HepG2 (cell line): ENCODE measurements at regions not wholly inside any gene's neighbourhood (a gene's known extent, or its start where the extent isn't known, plus 50 kb on each side); places are given as distances from the start of the nearest gene placed in this dataset.

Source experiments
- ATAC-seq: fragments of 200-7000 bp; cut with Tn5 transposase; 3 replicates; pipeline ENCODE4 v1.9.1; 2020; ENCODE audit warnings: mild to moderate bottlenecking, moderate library complexity
- BruUV-seq: library from RNA; stranded (reverse); fragments of 400-500 nt; replicated peaks from 2 replicates; lab custom pipeline; 2021; lab: Mats Ljungman, UMichigan
- CTCF ChIA-PET: fragments of 300-600 bp; formaldehyde crosslinking; extraction: SDS; loops from one replicate; lab custom pipeline; 2021; ENCODE audit warnings: low total read pairs, inconsistent platforms, low intra/inter-chr PET ratio; lab: Yijun Ruan, JAX
- POLR2A ChIA-PET: fragments of 350-600 bp; sonication (Branson Sonifier 250); formaldehyde crosslinking; loops from one replicate; lab custom pipeline; 2020; ENCODE audit warnings: antibody characterized with exemption, inconsistent platforms; lab: Yijun Ruan, JAX
- DNase-seq: peaks from one replicate; pipeline ENCODE4 v3.0.0-alpha.2; 2015; ENCODE audit warnings: low spot score
- FAIRE-seq: peaks from 3 replicates; lab custom pipeline; 2011; peaks lifted over from hg19 to GRCh38; lab: Jason Lieb, UNC
- H2AFZ ChIP-seq: one replicate; pipeline ENCODE4 v1.6.1; 2011; ENCODE audit warnings: low read length, inconsistent platforms
- H3K27ac ChIP-seq: fragments of 300-600 bp; 3 replicates; pipeline ENCODE4 v1.8.0; 2011; ENCODE audit warnings: mixed run types, mild to moderate bottlenecking, mixed read lengths, low read length, inconsistent platforms; ENCODE audit not compliant: insufficient read depth; ENCODE audit errors: extremely low read length
- H3K27me3 ChIP-seq, 2 experiments: fragments of 200-600 bp in 1 of 2; 2 replicates in 1 of 2; 3 replicates in 1 of 2; pipeline versions ENCODE4 v1.6.0 to v1.8.0; 2011; ENCODE audit warnings: low read length in 2 of 2, mild to moderate bottlenecking in 2 of 2, moderate library complexity in 2 of 2, inconsistent platforms in 1 of 2; ENCODE audit not compliant: insufficient read depth in 2 of 2, control insufficient read depth in 1 of 2
- H3K36me3 ChIP-seq, 2 experiments: fragments of 200-600 bp in 1 of 2; replicated peaks in 1 of 2; 2 replicates in 1 of 2; 3 replicates in 1 of 2; pipeline versions ENCODE4 v1.5.1 to v1.8.0; 2011; ENCODE audit warnings: low read length in 2 of 2, inconsistent platforms in 1 of 2; ENCODE audit not compliant: insufficient read depth in 2 of 2, control insufficient read depth in 1 of 2
- H3K4me1 ChIP-seq: 2 replicates; pipeline ENCODE4 v1.5.1; 2012; ENCODE audit warnings: low read length, inconsistent platforms; ENCODE audit not compliant: insufficient read depth
- H3K4me2 ChIP-seq: 2 replicates; pipeline ENCODE4 v1.6.0; 2011; ENCODE audit warnings: low read depth, low read length, inconsistent platforms
- H3K4me3 ChIP-seq, 3 experiments: fragments of 200-600 bp in 1 of 3; sonication (generic), shearing (Covaris generic) in 1 of 3; replicated peaks in 1 of 3; 2 replicates each; pipeline ENCODE4 v1.5.1; 2011 to 2016; ENCODE audit warnings: low read length in 3 of 3, inconsistent platforms in 2 of 3, low read depth in 2 of 3, mild to moderate bottlenecking in 2 of 3, control low read depth in 1 of 3, mixed read lengths in 1 of 3; ENCODE audit not compliant: insufficient read depth in 1 of 3
- H3K79me2 ChIP-seq: one replicate; pipeline ENCODE4 v1.6.1; 2011; ENCODE audit warnings: low read length, inconsistent platforms; ENCODE audit not compliant: insufficient read depth
- H3K9ac ChIP-seq: 2 replicates; pipeline ENCODE4 v1.6.0; 2011; ENCODE audit warnings: mild to moderate bottlenecking, low read depth, low read length, inconsistent platforms; ENCODE audit not compliant: insufficient read depth
- H3K9me3 ChIP-seq: 2 replicates; pipeline ENCODE4 v1.5.1; 2012; ENCODE audit warnings: mild to moderate bottlenecking, low read length
- H4K20me1 ChIP-seq: 2 replicates; pipeline ENCODE4 v1.6.0; 2011; ENCODE audit warnings: inconsistent platforms, mild to moderate bottlenecking, low read length, moderate library complexity; ENCODE audit not compliant: insufficient read depth
- ATF5 ChIP-seq: sonication (generic); formaldehyde crosslinking; IDR thresholded peaks from 2 replicates; pipeline ENCODE4 v1.4.0; 2020; ENCODE audit warnings: mild to moderate bottlenecking, low read depth, missing genetic modification reagents
- FOXO1 ChIP-seq: sonication (generic); formaldehyde crosslinking; IDR thresholded peaks from 2 replicates; pipeline ENCODE4 v1.4.0; 2020; ENCODE audit warnings: missing genetic modification reagents
- HDAC6 ChIP-seq: fragments of 200-600 bp; sonication (generic); IDR thresholded peaks from 2 replicates; pipeline ENCODE4 v1.7.0; 2017; ENCODE audit warnings: mild to moderate bottlenecking, antibody characterized with exemption, low read length, low read depth
- IRF1 ChIP-seq: sonication (generic); formaldehyde crosslinking; IDR thresholded peaks from 2 replicates; pipeline ENCODE4 v1.4.0; 2020; ENCODE audit warnings: low read depth, mild to moderate bottlenecking, missing genetic modification reagents
- LBX2 ChIP-seq: sonication (generic); formaldehyde crosslinking; IDR thresholded peaks from 2 replicates; pipeline ENCODE4 v1.5.0; 2020; ENCODE audit warnings: missing genetic modification reagents, mild to moderate bottlenecking, borderline replicate concordance
- LCORL ChIP-seq, 2 experiments: fragments of 450-650 bp in 1 of 2; sonication (generic) in 1 of 2; formaldehyde crosslinking in 1 of 2; IDR thresholded peaks; 2 replicates each; pipeline versions ENCODE4 v1.5.0 to v1.6.1; 2017 to 2020; ENCODE audit warnings: antibody characterized with exemption in 1 of 2, missing genetic modification reagents in 1 of 2
- MLXIP ChIP-seq: sonication (generic); formaldehyde crosslinking; IDR thresholded peaks from 2 replicates; pipeline ENCODE4 v1.9.0; 2021; ENCODE audit warnings: missing genetic modification reagents, borderline replicate concordance
- NFIB ChIP-seq: sonication (generic); formaldehyde crosslinking; IDR thresholded peaks from 2 replicates; pipeline ENCODE4 v1.9.0; 2021; ENCODE audit warnings: missing genetic modification reagents, mild to moderate bottlenecking, borderline replicate concordance
- POGK ChIP-seq: sonication (generic); formaldehyde crosslinking; conservative IDR thresholded peaks from 2 replicates; pipeline ENCODE4 v1.8.0; 2022; ENCODE audit warnings: mild to moderate bottlenecking, moderate library complexity, missing genetic modification reagents
- TEF ChIP-seq: sonication (generic); formaldehyde crosslinking; IDR thresholded peaks from 2 replicates; pipeline ENCODE4 v1.5.0; 2020; ENCODE audit warnings: missing genetic modification reagents
- ZFAT ChIP-seq: sonication (generic); formaldehyde crosslinking; conservative IDR thresholded peaks from 2 replicates; pipeline ENCODE4 v1.8.1; 2023; ENCODE audit warnings: missing genetic modification reagents, inconsistent platforms
- ZNF12 ChIP-seq: sonication (generic); formaldehyde crosslinking; IDR thresholded peaks from 2 replicates; pipeline ENCODE4 v1.5.0; 2020; ENCODE audit warnings: missing genetic modification reagents
- ZNF136 ChIP-seq: sonication (generic); formaldehyde crosslinking; IDR thresholded peaks from 2 replicates; pipeline ENCODE4 v1.8.1; 2022; ENCODE audit warnings: low read depth, mild to moderate bottlenecking, moderate library complexity, missing genetic modification reagents
- ZNF331 ChIP-seq: sonication (generic); formaldehyde crosslinking; IDR thresholded peaks from 2 replicates; pipeline ENCODE4 v1.4.0; 2020; ENCODE audit warnings: missing genetic modification reagents
- ZNF780A ChIP-seq: sonication (generic); formaldehyde crosslinking; IDR thresholded peaks from 2 replicates; pipeline ENCODE4 v1.8.0; 2022; ENCODE audit warnings: mild to moderate bottlenecking, missing genetic modification reagents, moderate library complexity
- WGBS: methylation state at CpG from one replicate; pipeline ENCODE4 v1.1.6; 2017; ENCODE audit warnings: low lambda C conversion rate; 5-methylcytosine and 5-hydroxymethylcytosine counted together
- in situ Hi-C: cut with HindIII; loops from 2 replicates; pipeline ENCODE4 v1.10.0; 2017; ENCODE audit warnings: low pct_unique_long_range_greater_than_20kb; ENCODE audit not compliant: extremely low pct_ligation_motif_present
- intact Hi-C: fragments of 100-400 bp; cut with micrococcal nuclease; formaldehyde crosslinking; loops from one replicate; pipeline ENCODE4 v1.10.0; 2022; ENCODE audit not compliant: unreplicated experiment

- TF ChIP-seq MLXIP (CRISPR knock-in tag) (no peak), ATF5 (CRISPR knock-in tag) (no peak), HDAC6 (no peak), LBX2 (CRISPR knock-in tag) (no peak), ZFAT (CRISPR knock-in tag) (no peak), FOXO1 (CRISPR knock-in tag) (no peak), IRF1 (no peak), ZNF12 (no peak), NFIB (no peak)
Observed at GRCh38 chr7:115475206-115475605, 553.3 kb downstream of the MDFIC start (continued).

GRCh38 chr7:115474137-115474536, 552.2 kb downstream of the MDFIC start:
- WGBS, result 76% methylated on average over 5 of the region's 5 CpGs
- no peak overlapping the region for H3K27ac ChIP-seq
- FAIRE-seq, result no peak
- no peak overlapping the region for H3K4me3 ChIP-seq
- H3K27me3 ChIP-seq, result peaks cover 0 to 3% of the 10 kb centered on the region in 2 experiments; a peak in 2 of 5 replicates
- H2AFZ ChIP-seq, result no peak overlapping the region
- intact Hi-C loops, result no loop called here
- H3K4me2 ChIP-seq, result no peak overlapping the region
- no TSS peak for BruUV-seq
- in situ Hi-C loops, result no loop called here
- ChIA-PET CTCF (no interaction called here), POLR2A (no interaction called here)
- no peaks in the 10 kb centered on the region for H4K20me1 ChIP-seq
- no peaks in the 10 kb centered on the region for H3K4me1 ChIP-seq
- no peaks in the 10 kb centered on the region for H3K79me2 ChIP-seq
- no peaks in the 10 kb centered on the region for H3K9me3 ChIP-seq
- DNase-seq, result no peak
- no peak for ATAC-seq
- no peaks in the 10 kb centered on the region for H3K36me3 ChIP-seq
- H3K9ac ChIP-seq, result no peak overlapping the region
- TF ChIP-seq TEF (CRISPR knock-in tag) (no peak), ZNF780A (CRISPR knock-in tag) (no peak), ZNF136 (CRISPR knock-in tag) (no peak), POGK (CRISPR knock-in tag) (no peak), LCORL (IDR thresholded peaks at IDR 0.05) (0 out of 2 replicates have a peak, but pooled peaks have one; percentile 48), LCORL (CRISPR knock-in tag; IDR thresholded peaks at IDR 0.05) (no peak), ZNF331 (CRISPR knock-in tag) (no peak)
